SK-N-SH (cell line): ENCODE measurements at regions not wholly inside any gene's neighbourhood (a gene's known extent, or its start where the extent isn't known, plus 50 kb on each side); places are given as distances from the start of the nearest gene placed in this dataset.

Source experiments
- CTCF ChIP-seq: fragments of 200-600 bp; sonication (generic); IDR thresholded peaks from 2 replicates; pipeline ENCODE4 v1.6.1; 2017; ENCODE audit warnings: antibody characterized with exemption, mild to moderate bottlenecking, moderate library complexity
- EP300 ChIP-seq, 2 experiments: IDR thresholded peaks; 2 replicates each; pipeline versions ENCODE4 v1.4.0 to v1.6.1; 2012; ENCODE audit warnings: borderline replicate concordance in 1 of 2, low read depth in 1 of 2, low read length in 1 of 2
- JUND ChIP-seq: IDR thresholded peaks from 2 replicates; pipeline ENCODE4 v1.4.0; 2012
- NRF1 ChIP-seq: IDR thresholded peaks from 2 replicates; pipeline ENCODE4 v1.6.1; 2012; ENCODE audit warnings: low read depth, mild to moderate bottlenecking, low read length
- POLR2AphosphoS5 ChIP-seq: IDR thresholded peaks from 2 replicates; pipeline ENCODE4 v1.6.1; 2012; ENCODE audit warnings: low read depth, low read length
- SMC3 ChIP-seq: IDR thresholded peaks from 2 replicates; pipeline ENCODE4 v1.6.1; 2012; ENCODE audit warnings: low read depth, low read length, improper control_type of control experiment
- TAF1 ChIP-seq: IDR thresholded peaks from 2 replicates; pipeline ENCODE4 v1.6.1; 2012; ENCODE audit warnings: low read depth, mild to moderate bottlenecking, low read length, moderate library complexity, borderline replicate concordance
- TCF12 ChIP-seq: IDR thresholded peaks from 2 replicates; pipeline ENCODE4 v1.4.0; 2012
- YY1 ChIP-seq: IDR thresholded peaks from 2 replicates; pipeline ENCODE4 v1.4.0; 2012; ENCODE audit warnings: low read depth, mild to moderate bottlenecking
- TF ChIP-seq, protein P1 (sequence below): IDR thresholded peaks from 2 replicates; pipeline ENCODE4 v1.4.0; 2012; ENCODE audit warnings: low read depth

DNA sequence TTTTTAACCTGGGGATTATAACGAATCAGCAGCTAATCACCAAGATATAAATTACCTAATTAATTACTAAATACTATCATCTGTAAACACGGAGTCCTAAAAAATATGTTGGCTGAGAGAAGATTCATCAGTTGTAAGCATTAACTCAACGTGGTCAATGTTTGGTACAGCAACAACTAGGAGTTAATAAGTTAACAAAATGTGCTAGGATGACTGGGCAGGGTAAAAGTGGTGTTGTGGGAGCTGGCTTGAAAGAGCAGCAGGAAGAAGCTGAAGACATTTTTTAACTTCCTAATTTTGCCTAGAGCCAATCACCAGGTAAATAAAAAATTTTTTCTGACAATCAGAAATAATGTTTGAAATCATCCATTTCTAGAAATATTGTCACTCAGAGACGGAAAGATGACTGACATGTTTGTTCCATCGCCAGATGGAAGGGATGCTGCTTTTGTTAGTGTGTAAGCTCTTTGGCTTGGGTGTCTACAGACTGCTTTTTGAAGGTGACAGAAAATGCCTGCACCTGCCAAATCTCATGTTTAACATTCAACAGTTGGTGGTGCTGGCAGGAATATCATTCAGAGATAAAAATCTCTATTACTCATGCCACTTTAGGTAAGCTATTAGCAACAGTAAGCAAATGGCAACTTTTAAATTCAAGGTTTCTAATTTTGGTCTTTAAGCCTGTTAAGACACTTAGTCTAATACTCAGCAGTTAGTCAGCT is 1126.9 kb downstream of the STPG2 start:
- TF ChIP-seq EP300 (IDR thresholded peaks at IDR 0.05; ENCODE audit: borderline replicate concordance in 1 of 2, low read depth in 1 of 2, low read length in 1 of 2), result peak in 1 of 2 experiments; percentile 10; a peak in 1 of 4 replicates
- no peak for TF ChIP-seq CTCF
- TF ChIP-seq POLR2AphosphoS5, result no peak
- TF ChIP-seq JUND, result no peak
- TF ChIP-seq TAF1, result no peak
- no peak for TF ChIP-seq NRF1
- TF ChIP-seq SMC3, result no peak
- TF ChIP-seq YY1, result no peak
- TF ChIP-seq TCF12, result no peak
- TF ChIP-seq, protein P1, sequence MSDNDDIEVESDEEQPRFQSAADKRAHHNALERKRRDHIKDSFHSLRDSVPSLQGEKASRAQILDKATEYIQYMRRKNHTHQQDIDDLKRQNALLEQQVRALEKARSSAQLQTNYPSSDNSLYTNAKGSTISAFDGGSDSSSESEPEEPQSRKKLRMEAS, result no peak
